ENCODE measurements at regions not wholly inside any gene's neighbourhood (a gene's known extent, or its start where the extent isn't known, plus 50 kb on each side); places are given as distances from the start of the nearest gene placed in this dataset.

DNA sequence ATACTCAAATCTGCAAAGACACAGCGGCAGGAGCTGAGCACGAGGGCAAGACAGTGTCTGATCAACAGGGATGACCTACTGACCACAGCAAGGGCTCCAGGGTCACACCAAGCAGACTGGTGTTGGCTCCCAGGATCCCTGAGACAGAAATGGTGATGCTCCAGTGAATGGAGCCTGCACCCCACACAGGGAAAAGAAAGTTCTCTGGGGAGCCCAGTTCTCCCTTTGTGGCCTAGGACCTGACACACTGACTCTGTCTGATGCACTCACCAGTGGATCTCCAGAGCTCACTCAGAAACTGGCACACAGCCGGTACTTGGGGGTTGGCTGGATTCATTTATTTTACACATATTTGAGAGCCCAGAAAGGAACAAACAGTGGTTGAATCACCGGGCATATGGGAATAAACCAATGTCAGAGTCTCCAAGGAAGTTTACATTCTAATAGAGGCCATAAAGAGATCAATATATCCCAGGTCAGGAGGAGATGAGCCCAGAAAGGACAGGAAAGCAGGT is 215.6 kb upstream of the ARL4C start:
- Histone ChIP-seq H3K9me3 (no peaks in the 10 kb centered on the region), H3K27me3 (replicated peaks; ENCODE audit: insufficient read depth) (no peaks in the 10 kb centered on the region), H3K27ac (no peak overlapping the region), H3K36me3 (no peaks in the 10 kb centered on the region), H3K4me3 (no peak overlapping the region), H3K4me1 (replicated peaks) (no peaks in the 10 kb centered on the region)
- intact Hi-C loops (cut with DNase I) = no loop called here
- 88% methylated on average over 4 of the region's 4 CpGs for WGBS
- DNase-seq (ENCODE audit: low spot score) = no peak
- TF ChIP-seq POLR2AphosphoS5 (IDR thresholded peaks at IDR 0.05) (no peak), POLR2A (IDR thresholded peaks at IDR 0.05) (no peak)
- TF ChIP-seq, protein P1, sequence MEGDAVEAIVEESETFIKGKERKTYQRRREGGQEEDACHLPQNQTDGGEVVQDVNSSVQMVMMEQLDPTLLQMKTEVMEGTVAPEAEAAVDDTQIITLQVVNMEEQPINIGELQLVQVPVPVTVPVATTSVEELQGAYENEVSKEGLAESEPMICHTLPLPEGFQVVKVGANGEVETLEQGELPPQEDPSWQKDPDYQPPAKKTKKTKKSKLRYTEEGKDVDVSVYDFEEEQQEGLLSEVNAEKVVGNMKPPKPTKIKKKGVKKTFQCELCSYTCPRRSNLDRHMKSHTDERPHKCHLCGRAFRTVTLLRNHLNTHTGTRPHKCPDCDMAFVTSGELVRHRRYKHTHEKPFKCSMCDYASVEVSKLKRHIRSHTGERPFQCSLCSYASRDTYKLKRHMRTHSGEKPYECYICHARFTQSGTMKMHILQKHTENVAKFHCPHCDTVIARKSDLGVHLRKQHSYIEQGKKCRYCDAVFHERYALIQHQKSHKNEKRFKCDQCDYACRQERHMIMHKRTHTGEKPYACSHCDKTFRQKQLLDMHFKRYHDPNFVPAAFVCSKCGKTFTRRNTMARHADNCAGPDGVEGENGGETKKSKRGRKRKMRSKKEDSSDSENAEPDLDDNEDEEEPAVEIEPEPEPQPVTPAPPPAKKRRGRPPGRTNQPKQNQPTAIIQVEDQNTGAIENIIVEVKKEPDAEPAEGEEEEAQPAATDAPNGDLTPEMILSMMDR (IDR thresholded peaks at IDR 0.05) = no peak

DNA sequence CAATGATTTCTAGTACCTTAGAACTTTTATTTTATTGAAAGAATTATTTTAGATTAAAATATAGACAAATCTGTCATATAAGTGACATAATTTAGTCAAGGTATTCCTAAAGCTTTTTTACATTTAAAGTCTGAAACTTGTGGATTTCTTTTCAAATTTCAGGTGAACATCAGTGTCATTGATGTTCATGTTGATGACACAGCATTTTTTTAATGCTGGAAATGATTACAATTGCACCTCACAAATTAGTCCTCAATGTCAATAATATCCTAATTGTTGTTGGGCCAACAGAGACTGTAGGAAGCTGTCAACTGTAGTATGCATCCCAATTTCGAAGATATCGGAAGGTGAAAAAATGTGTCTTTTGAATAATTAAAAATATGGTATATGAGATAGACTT is 214.4 kb upstream of the ARL4C start:
- H3K4me1 ChIP-seq (replicated peaks) = no peaks in the 10 kb centered on the region
- intact Hi-C loops (cut with DNase I) = no loop called here
- no peak overlapping the region for H3K4me3 ChIP-seq
- H3K36me3 ChIP-seq = no peaks in the 10 kb centered on the region
- DNase-seq (ENCODE audit: low spot score) = no peak
- 98% methylated on average over 2 of the region's 2 CpGs for WGBS
- no peak overlapping the region for H3K27ac ChIP-seq
- H3K27me3 ChIP-seq (replicated peaks; ENCODE audit: insufficient read depth) = no peaks in the 10 kb centered on the region
- H3K9me3 ChIP-seq = no peaks in the 10 kb centered on the region
- TF ChIP-seq POLR2A (IDR thresholded peaks at IDR 0.05) (no peak), POLR2AphosphoS5 (IDR thresholded peaks at IDR 0.05) (no peak)
- TF ChIP-seq, protein P1 (IDR thresholded peaks at IDR 0.05) = no peak

DNA sequence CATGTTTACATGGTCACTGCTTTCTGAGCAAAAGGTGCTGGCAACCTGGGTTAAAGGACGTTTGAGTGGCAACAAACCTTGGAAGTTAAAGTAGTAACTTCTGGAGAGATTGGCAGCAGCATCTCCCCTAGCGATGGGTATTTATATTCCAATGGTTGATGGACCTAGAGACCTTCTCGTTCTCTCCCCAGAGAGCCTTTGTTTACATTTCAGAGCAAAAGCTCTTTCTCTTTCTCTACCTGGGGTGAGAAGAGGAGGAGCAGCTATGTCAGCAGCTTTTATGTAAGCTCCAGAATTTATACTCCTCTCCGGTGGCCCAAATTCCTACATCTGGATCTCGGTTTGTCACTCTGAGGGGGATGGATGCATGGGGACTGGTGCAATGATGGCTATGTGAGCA is 213.7 kb upstream of the ARL4C start:
- 39% methylated on average over 5 of the region's 5 CpGs for WGBS
- Histone ChIP-seq H3K27ac (no peak overlapping the region), H3K4me1 (replicated peaks) (no peaks in the 10 kb centered on the region), H3K36me3 (no peaks in the 10 kb centered on the region), H3K9me3 (no peaks in the 10 kb centered on the region), H3K27me3 (replicated peaks; ENCODE audit: insufficient read depth) (no peaks in the 10 kb centered on the region), H3K4me3 (no peak overlapping the region)
- no peak for DNase-seq (ENCODE audit: low spot score)
- intact Hi-C loops (cut with DNase I) = no loop called here
- TF ChIP-seq POLR2A (IDR thresholded peaks at IDR 0.05) = no peak
- TF ChIP-seq POLR2AphosphoS5 (IDR thresholded peaks at IDR 0.05) = no peak
- TF ChIP-seq, protein P1 (IDR thresholded peaks at IDR 0.05) = no peak

DNA sequence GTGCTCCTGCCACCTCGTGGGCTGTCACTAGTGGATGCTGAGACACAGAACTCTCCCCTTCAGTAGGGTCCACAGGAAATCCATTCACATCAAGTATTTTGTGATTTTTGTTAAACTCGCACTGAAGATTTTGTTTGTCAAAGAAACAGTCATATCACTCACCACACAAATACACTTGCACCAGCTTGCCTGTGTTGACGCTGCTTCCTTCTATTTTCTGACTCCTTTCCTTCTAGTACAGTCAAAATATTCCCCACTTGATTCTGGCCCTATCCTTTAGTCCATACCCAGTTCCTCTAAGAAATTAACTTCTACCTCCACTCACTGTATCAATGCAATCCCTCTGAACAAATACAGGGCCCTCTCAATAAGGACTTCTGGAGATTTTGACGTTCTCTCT is 213.2 kb upstream of the ARL4C start:
- no peak for DNase-seq (ENCODE audit: low spot score)
- intact Hi-C loops (cut with DNase I) = no loop called here
- no peaks in the 10 kb centered on the region for H3K36me3 ChIP-seq
- 52% methylated on average over 4 of the region's 4 CpGs for WGBS
- TF ChIP-seq POLR2AphosphoS5 (IDR thresholded peaks at IDR 0.05) = no peak
- TF ChIP-seq, protein P1 (IDR thresholded peaks at IDR 0.05) = no peak
- no peak for TF ChIP-seq POLR2A (IDR thresholded peaks at IDR 0.05)
- no peaks in the 10 kb centered on the region for H3K9me3 ChIP-seq
- no peaks in the 10 kb centered on the region for H3K4me1 ChIP-seq (replicated peaks)
- H3K27me3 ChIP-seq (replicated peaks; ENCODE audit: insufficient read depth) = no peaks in the 10 kb centered on the region
- no peak overlapping the region for H3K4me3 ChIP-seq
- no peak overlapping the region for H3K27ac ChIP-seq

DNA sequence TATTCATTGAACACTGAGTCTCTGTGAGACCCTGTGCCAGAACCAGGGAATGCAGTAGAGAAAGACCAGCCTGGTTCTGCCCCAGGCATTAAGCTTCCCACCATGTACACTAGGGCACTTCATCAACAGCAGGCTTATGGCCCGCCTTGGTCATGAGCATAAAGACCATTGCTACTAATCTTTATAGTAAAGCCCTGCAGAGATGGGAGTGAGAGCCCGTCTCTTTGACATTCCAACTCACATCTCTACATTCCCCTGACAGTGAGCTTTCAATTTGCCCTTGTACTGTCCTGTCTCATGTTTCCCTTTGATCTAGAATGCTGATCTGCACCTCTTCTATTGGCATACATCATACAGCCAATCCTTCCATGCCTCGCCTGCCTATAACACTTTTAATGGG is 211.8 kb upstream of the ARL4C start:
- 90% methylated on average over 3 of the region's 3 CpGs for WGBS
- H3K27me3 ChIP-seq (replicated peaks; ENCODE audit: insufficient read depth) = no peaks in the 10 kb centered on the region
- TF ChIP-seq POLR2A (IDR thresholded peaks at IDR 0.05) (no peak), POLR2AphosphoS5 (IDR thresholded peaks at IDR 0.05) (no peak)
- TF ChIP-seq, protein P1 (IDR thresholded peaks at IDR 0.05) = no peak
- H3K9me3 ChIP-seq = no peaks in the 10 kb centered on the region
- no peaks in the 10 kb centered on the region for H3K36me3 ChIP-seq
- DNase-seq (ENCODE audit: low spot score) = no peak
- H3K27ac ChIP-seq = no peak overlapping the region
- H3K4me1 ChIP-seq (replicated peaks) = no peaks in the 10 kb centered on the region
- intact Hi-C loops (cut with DNase I) = no loop called here
- H3K4me3 ChIP-seq = no peak overlapping the region
